ENCODE measurements at regions not wholly inside any gene's neighbourhood (a gene's known extent, or its start where the extent isn't known, plus 50 kb on each side); places are given as distances from the start of the nearest gene placed in this dataset.

- H3K56ac ChIP-seq (ENCODE audit: extremely low read depth, insufficient read depth, low read length), result no peak overlapping the region
- H3K23ac ChIP-seq (ENCODE audit: low read depth, low read length), result no peak overlapping the region
- H3K4me1 ChIP-seq (ENCODE audit: control insufficient read depth, insufficient read depth, low read length), result peaks cover 4% of the 10 kb centered on the region
- H3K27ac ChIP-seq (ENCODE audit: insufficient read depth, low read length), result no peak overlapping the region
- no peak overlapping the region for H3K4ac ChIP-seq (ENCODE audit: low read depth, low read length)
- no peaks in the 10 kb centered on the region for H3K36me3 ChIP-seq (ENCODE audit: control insufficient read depth, insufficient read depth, low read length)
- H3K4me3 ChIP-seq (ENCODE audit: insufficient read depth, low read depth, low read length), result no peak overlapping the region
- no peaks in the 10 kb centered on the region for H3K27me3 ChIP-seq (ENCODE audit: control insufficient read depth, insufficient read depth, low read length)
- H3K4me2 ChIP-seq (ENCODE audit: low read depth, low read length), result no peak overlapping the region
- H2AK5ac ChIP-seq (ENCODE audit: low read depth, low read length), result no peak overlapping the region
- H4K5ac ChIP-seq (ENCODE audit: low read depth, low read length), result no peak overlapping the region
- BruUV-seq (replicated peaks), result no TSS peak
- no peak overlapping the region for H2BK5ac ChIP-seq (ENCODE audit: low read depth, low read length, poor library complexity, severe bottlenecking)
- ATAC-seq (ENCODE audit: low read depth) (no peak), DNase-seq (no peak)
- no peak overlapping the region for H3K9ac ChIP-seq (ENCODE audit: low read depth, low read length)
- H2AK9ac ChIP-seq (replicated peaks; ENCODE audit: low read depth, low read length, poor library complexity), result no peak overlapping the region
- ChIA-PET CTCF (no interaction called here), POLR2A (ENCODE audit: unreplicated experiment) (no interaction called here)
- no peak overlapping the region for H2BK20ac ChIP-seq (ENCODE audit: low read depth, low read length)
- no peak overlapping the region for H4K91ac ChIP-seq (ENCODE audit: insufficient read depth, low read depth, low read length)
- TF ChIP-seq MXI1 (IDR thresholded peaks at IDR 0.05; ENCODE audit: borderline replicate concordance, low read depth, low read length), result no peak
- peak; percentile 35 for TF ChIP-seq MAFK (IDR thresholded peaks at IDR 0.05; ENCODE audit: low read depth, low read length)
- H3K79me1 ChIP-seq (ENCODE audit: low read depth in 1 of 2, low read length in 2 of 2), result no peaks in the 10 kb centered on the region
- H3K9me3 ChIP-seq (ENCODE audit: control insufficient read depth, insufficient read depth, low read length), result no peaks in the 10 kb centered on the region
- H2BK120ac ChIP-seq (ENCODE audit: low read depth, low read length), result no peak overlapping the region
- dilution Hi-C loops (cut with HindIII; ENCODE audit: low sequenced_read_pairs, unreplicated experiment) (no loop called here), in situ Hi-C loops (cut with MboI; ENCODE audit: low sequenced_read_pairs) (no loop called here), intact Hi-C loops (cut with micrococcal nuclease) (no loop called here)
- H2BK15ac ChIP-seq (ENCODE audit: low read depth, low read length), result no peak overlapping the region
- no peak overlapping the region for H2AFZ ChIP-seq (replicated peaks; ENCODE audit: low read length, poor library complexity)
- no peaks in the 10 kb centered on the region for H4K20me1 ChIP-seq (ENCODE audit: insufficient read depth, low read length)
- H3K14ac ChIP-seq (replicated peaks; ENCODE audit: low read depth, low read length), result no peak overlapping the region
- WGBS, 2 experiments (ENCODE audit: extremely low coverage in 2 of 2, insufficient read length in 1 of 2), result no CpG with 5 or more reads among the region's 1 CpG
- no peak overlapping the region for H4K8ac ChIP-seq (ENCODE audit: low read depth in 2 of 2, low read length in 2 of 2)
- peaks cover 4% of the 10 kb centered on the region; the same call in 1 of the 2 replicates for H3K9me1 ChIP-seq (ENCODE audit: insufficient read depth, low read length)
- H3K18ac ChIP-seq (ENCODE audit: low read depth, low read length), result no peak overlapping the region
These were observed 134.7 kb upstream of the FAT1 start for GRCh38 chr4:186858355-186858754.
